GM18951 (cell line): ENCODE measurements at regions not wholly inside any gene's neighbourhood (a gene's known extent, or its start where the extent isn't known, plus 50 kb on each side); places are given as distances from the start of the nearest gene placed in this dataset.

Experiments used
- POLR2A ChIP-seq: IDR thresholded peaks from 4 replicates; pipeline ENCODE4 v1.6.1; 2011; ENCODE audit warnings: mild to moderate bottlenecking; ENCODE audit not compliant: insufficient read length, insufficient read depth; ENCODE audit errors: extremely low read depth
- in situ Hi-C: fragments of 300-500 bp; cut with MboI; formaldehyde crosslinking; loops from one replicate; pipeline ENCODE4 v1.12.0; 2022; ENCODE audit warnings: low sequenced_read_pairs, mixed read lengths, inconsistent platforms; ENCODE audit not compliant: unreplicated experiment

DNA sequence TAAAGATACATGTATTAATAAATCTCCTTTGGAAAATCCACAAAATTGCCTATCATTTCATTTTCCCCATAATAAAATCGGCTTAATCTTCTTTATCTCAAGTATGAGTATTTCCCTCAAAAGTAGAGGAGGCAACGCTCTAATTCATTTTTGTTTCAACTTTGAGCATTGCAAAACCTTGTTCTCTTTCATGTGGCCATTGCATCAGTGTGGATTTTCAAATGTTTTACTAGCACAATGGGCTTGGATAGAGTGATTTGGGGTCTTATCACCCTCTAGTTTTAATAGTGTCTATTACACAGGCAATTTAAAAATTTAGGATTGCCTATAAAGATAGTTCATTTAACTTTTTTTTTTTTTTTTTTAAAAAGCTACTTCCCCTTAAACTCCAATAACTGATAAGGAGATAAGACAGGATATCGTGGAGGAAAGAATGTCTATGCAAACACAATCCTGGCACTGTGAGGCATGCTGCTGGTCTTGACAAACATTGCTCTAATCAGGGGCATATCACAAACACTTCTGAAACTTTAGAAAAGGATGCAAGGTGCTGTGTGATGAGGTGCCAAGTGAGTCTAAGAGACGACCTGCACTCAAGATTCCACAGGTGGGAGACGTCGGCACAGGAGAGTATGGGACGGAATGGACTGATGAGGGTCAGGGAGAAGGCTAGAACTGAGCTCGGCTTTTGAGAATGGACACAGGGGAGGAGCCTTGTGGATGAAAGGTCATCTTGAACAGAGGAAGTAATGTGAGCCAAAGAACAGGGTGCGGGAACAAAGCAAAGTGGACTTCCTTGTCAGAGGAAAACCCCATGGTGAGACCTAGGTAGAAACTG lies 199.7 kb downstream of the IRS2 start:
- no peak for TF ChIP-seq POLR2A
- in situ Hi-C loops, result no loop called here

DNA sequence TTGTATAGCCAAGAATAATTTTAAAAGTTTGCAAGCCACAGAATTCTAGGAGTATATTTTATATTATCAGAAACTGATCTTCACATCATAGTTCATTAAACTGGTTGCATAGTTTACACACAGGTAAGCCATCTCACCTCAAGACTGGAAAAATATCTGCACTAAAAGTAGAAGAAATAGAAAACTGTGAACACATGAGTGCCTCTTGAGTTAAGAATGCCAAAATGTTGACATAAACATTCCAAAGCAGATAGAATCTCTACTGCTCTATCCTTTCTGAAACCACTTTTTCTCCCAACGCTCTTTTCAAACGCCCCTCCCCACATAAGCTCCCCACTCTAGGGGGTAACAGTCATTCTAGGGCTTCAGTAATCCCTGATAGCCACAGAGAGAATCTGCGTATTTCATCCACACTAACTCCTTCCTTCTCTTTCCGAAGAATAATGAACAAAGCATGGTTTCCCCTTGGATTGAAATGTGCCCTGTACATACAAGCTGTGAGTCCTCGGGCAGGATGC lies 201.5 kb downstream of the IRS2 start:
- no peak for TF ChIP-seq POLR2A
- in situ Hi-C loops, result no loop called here

DNA sequence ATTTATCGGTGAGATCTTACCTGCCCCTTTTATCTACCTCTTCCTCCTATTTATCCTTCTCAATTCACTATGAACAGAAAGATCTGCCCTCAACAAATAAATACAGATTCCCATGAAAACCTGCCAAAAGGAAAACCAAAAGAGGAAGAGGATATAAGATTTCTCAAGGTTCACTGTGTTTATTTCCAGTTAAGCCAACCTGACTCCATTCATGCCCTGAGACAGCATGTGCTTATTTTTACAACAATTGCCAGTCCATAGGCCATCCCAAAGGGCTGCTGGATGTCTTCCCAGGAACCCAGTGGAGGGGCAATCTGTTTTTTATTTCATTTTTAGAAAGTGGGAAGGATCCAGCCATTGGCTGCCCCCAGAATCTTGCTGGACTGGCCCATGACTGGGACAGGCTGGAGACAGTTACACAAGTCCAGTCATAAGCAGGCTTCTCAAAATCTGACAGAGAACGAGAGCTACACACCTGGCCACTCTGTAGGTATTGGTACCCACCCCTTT lies 209.1 kb downstream of the IRS2 start:
- TF ChIP-seq POLR2A, result no peak
- in situ Hi-C loops, result no loop called here

DNA sequence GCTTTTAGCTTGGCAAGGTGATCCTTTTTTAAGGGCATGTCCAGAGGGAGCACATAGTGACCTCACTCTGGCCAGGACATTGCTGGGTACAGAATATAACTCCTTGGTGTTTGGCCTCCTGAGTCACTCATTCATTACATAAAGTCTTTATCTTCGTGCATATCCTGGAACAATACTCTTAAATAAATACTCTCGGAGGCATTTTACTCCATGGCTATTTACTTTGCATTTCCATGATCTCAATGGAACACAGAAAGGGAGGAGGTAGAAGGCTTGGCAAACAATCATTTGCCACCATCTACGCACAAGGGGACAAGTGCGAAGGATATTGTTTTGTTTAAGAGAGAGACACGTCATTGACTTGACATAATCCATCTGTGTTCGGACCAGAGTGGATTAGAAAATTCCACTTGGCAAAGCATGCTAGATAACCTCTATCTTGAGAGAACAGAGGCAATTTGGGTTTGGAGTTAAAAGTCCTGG lies 210.0 kb downstream of the IRS2 start:
- no peak for TF ChIP-seq POLR2A
- in situ Hi-C loops, result no loop called here

DNA sequence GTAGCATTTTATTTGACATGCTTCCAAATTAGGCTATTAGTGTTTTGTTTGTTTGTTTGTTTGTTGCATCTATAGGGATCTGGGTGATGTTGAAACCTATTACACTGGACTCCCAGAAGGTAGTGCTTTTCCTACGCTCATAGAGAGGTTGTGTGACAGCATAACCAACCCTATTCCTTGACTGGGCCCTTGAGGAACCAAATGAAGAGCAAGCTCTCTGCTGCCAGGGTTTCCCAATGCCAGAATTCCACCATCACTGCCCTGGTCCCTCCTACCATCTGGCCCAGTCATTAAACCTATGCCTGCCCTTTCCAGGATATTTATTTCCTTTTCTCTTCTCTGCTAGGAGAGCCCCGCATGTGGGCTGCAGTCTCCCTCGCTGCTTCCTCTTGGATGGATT lies 210.6 kb downstream of the IRS2 start:
- TF ChIP-seq POLR2A, result no peak
- in situ Hi-C loops, result no loop called here

DNA sequence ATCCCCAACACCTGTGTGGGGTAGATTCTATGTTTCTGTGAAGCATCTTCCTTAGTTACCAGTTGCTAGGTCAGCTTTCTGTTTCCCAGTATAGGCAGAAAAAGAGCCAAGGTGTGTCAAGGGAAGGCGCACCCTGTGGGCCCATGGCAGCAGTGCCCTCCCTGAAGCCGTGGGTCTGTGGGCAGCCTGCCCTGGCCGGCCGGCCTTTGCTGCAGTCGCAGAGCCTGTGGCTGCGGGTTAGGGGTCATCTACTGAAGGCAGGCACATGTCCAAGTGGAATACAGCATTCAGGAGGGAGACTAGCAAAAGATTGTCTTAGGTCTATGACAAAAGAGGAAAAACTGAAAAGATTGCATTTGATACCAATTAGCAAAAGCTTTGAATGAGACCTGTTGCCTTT lies 214.0 kb downstream of the IRS2 start:
- no peak for TF ChIP-seq POLR2A
- in situ Hi-C loops, result no loop called here

DNA sequence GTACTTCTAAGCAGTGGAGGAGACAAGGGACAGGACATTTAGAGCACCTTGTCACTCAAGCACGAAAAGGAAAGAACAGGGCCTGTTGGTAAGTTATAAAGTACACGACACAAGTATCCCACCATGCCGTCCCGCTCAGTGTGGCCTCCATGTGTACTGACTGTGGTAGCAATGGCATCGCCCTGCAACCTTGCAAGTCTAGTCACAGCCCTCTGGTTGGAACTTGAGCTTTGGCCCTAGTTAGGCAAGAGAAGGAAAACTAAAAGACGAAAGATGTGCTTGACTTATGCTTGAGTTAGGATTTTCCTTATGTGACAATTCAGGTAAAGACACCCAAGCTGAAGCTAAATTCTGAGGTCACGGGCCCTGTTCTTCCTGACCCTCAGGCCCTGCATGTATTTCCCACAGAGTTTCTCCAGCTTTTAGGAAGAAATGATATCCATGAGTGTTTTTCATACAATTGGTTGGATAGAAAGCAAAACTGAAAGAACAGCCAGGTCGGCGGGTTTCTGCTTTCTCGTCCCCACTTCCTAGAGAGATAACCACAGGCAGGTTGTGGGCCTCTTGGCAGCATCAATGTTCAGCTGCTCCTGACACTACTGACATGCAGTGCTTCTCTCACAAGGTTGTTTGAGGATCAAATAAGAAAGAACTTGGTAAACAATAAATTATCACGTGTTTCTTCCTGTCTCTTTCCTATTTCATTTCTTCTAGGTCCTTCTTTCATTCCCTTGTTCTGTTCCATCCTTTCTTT lies 216.2 kb downstream of the IRS2 start:
- TF ChIP-seq POLR2A, result no peak
- in situ Hi-C loops, result no loop called here

DNA sequence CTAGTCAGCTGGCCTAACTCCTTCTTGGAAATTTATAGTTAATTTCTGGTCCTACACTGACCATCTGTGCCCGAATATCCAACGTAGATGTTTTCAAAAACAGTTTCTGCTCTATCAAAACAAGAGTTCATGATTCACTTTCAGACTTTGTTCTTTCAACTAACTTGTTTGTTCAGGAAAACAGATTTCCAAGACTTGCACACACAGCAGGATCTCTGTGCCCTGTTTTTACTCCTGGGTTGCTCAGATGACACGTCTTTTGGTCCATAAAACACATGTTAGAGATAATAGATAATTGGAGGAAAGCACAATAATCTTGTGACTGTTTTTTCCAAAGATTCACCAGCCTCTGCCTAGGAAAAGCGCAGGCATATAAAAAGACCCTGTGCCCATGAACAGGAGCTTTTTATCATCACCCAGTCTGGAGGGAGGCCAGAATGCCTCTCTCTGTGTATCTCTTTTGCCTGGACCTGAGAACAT lies 218.0 kb downstream of the IRS2 start:
- in situ Hi-C loops, result no loop called here
- TF ChIP-seq POLR2A, result no peak

DNA sequence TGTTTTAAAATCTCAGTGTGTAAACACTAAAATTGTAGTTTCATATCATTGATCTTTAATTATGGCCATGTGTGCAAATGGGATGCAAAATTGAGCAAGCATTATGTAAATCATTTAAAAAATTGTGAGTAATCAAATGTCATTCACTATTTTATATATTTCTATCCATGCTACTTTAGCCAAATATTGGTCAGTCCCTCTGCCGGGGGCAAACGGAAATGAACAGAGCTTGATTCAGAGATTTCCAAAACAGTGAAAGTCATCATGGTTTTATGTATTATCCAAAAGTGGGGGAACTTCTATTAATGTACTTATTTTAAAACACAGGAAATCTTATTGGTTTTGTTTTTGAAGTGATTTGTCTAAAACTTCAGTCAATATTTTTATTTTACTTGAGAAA lies 219.1 kb downstream of the IRS2 start:
- in situ Hi-C loops, result no loop called here
- no peak for TF ChIP-seq POLR2A

DNA sequence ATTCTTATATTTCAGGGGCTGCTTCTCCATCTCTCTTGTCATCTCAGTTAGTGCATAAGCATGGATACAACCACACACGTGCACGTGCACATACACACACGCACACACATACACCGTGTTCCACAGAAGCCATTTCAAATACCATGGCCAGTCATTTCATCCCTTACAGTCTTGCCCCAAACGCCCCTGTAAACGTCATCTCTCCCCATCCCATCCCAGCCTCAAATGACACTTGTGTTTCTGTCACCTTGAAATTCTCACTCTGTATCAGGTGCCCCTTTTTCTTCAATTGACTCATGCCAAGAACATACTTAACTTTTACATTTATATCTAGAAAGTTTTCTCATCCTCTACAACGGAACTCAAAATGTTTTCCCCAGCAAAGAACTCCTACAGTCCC lies 220.5 kb downstream of the IRS2 start:
- in situ Hi-C loops, result no loop called here
- no peak for TF ChIP-seq POLR2A

DNA sequence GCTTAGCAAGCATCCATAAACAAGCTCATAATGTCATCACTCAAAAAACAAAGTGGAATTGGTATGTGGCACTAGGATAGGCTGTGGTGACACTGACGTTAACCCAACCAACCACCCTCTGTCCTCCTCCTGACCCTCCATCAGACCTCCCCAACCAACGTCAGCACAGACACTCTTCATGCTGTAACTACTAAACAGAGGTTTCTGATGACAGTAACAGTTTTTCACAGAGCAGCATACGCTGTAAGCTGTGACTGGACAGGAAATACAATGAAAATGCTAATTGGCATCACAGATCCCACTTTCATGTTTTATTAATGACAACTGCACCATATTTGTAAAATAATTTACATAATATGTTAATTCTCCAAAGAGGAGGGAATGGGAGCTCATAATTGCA lies 238.0 kb downstream of the IRS2 start:
- in situ Hi-C loops, result no loop called here
- TF ChIP-seq POLR2A, result no peak

DNA sequence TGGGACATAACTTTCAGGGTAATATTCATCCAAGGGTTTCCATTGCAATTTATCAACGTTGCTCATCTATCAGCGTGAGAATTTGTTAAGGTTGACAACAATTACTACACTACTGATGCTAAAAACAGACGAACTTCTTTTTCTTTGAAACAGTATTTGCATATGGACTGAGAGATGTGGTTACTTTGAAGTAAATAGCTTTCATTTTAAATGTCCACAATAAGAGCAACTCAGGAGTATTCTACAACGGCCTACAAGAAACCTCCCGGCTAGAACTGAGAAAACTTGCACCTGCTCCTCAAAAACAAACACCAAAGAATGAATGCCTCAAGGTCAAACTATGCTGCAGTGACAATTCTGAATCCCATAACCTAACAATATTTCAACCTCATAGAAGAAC lies 238.4 kb downstream of the IRS2 start:
- no peak for TF ChIP-seq POLR2A
- in situ Hi-C loops, result no loop called here

DNA sequence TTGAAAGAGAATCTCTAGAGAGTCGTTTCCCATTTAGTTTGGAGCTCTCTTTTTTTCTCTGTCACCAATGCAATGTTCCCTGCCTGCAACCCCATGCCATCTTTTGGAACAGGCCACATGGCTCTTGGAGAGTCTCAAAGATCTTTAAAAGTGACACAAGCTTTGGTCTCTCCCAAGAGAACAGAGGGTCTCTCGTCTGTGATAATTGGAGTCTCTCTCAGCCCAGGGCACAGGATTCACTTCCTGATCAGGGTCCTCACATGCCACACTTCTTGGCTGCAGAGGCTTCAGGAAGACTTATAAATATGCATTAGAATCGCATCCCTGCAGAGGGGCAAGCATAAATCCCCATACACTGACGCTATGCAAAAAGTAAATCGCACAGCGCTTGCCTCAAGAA lies 240.5 kb downstream of the IRS2 start:
- in situ Hi-C loops, result no loop called here
- no peak for TF ChIP-seq POLR2A
